Activated CD4-positive, alpha-beta memory T cell treated with anti-CD3 and anti-CD28 coated beads for 36 hours (primary cell): ENCODE measurements at regions not wholly inside any gene's neighbourhood (a gene's known extent, or its start where the extent isn't known, plus 50 kb on each side); places are given as distances from the start of the nearest gene placed in this dataset.
A peak's percentile ranks its signal among the peaks of the same experiment; 100 is the strongest.

Source experiments
- CTCF ChIA-PET: fragments of 350-600 bp; sonication (Branson Sonifier 250); formaldehyde crosslinking; loops from one replicate; lab custom pipeline; 2021; ENCODE audit warnings: antibody characterized with exemption, inconsistent platforms; lab: Charles Lee
- POLR2A ChIA-PET: fragments of 350-600 bp; sonication (Branson Sonifier 250); formaldehyde crosslinking; loops from one replicate; lab custom pipeline; 2021; ENCODE audit warnings: antibody characterized with exemption; lab: Charles Lee
- DNase-seq: peaks from one replicate; pipeline ENCODE4 v3.0.0-alpha.2; 2020
- H3K27ac Mint-ChIP-seq: one replicate; pipeline ENCODE4 v1.8.0; 2021; ENCODE audit warnings: mixed read lengths
- H3K27me3 Mint-ChIP-seq: one replicate; pipeline ENCODE4 v1.8.0; 2021; ENCODE audit warnings: mixed read lengths
- H3K36me3 Mint-ChIP-seq: one replicate; pipeline ENCODE4 v1.8.0; 2021; ENCODE audit warnings: mixed read lengths
- H3K4me1 Mint-ChIP-seq: one replicate; pipeline ENCODE4 v1.8.0; 2021; ENCODE audit warnings: low read depth, mixed read lengths
- H3K4me3 Mint-ChIP-seq: one replicate; pipeline ENCODE4 v1.8.0; 2021; ENCODE audit warnings: mild to moderate bottlenecking, mixed read lengths
- H3K9me3 Mint-ChIP-seq: one replicate; pipeline ENCODE4 v1.8.0; 2021; ENCODE audit warnings: mixed read lengths
- intact Hi-C: fragments of 100-400 bp; cut with micrococcal nuclease; formaldehyde crosslinking; loops from one replicate; pipeline ENCODE4 v1.15.1; 2023

DNA sequence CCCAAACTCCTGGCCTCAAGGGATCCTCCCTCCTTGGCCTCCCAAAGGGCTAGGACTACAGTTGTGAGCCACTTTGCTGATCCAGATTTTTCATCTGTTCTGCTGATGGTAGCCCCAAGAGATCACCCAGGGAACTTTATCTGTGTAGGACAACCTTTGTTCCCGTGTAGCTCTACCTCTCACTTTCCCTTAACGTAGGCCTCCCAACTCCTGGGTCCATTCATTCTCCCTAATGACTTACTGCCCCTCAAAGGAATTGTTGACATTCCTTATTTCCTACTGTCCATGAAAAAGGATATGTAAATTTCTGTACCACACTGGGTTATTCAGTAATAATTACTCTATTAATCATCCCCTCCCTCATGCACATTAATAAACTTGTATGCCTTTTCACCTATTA is 51.0 kb upstream of the PHF24 start:
- Mint-ChIP-seq H3K36me3 (no peaks in the 10 kb centered on the region), H3K4me1 (no peaks in the 10 kb centered on the region), H3K27ac (no peak overlapping the region), H3K27me3 (peaks cover 13% of the 10 kb centered on the region), H3K4me3 (no peak overlapping the region), H3K9me3 (no peaks in the 10 kb centered on the region)
- CTCF ChIA-PET = interaction anchor here (0.7 kb wide), 1 partner anchor 188 kb away, joined by 3 read pairs; no protein-coding TSS in a partner anchor
- POLR2A ChIA-PET = no interaction called here
- intact Hi-C loops = no loop called here
- no peak for DNase-seq

DNA sequence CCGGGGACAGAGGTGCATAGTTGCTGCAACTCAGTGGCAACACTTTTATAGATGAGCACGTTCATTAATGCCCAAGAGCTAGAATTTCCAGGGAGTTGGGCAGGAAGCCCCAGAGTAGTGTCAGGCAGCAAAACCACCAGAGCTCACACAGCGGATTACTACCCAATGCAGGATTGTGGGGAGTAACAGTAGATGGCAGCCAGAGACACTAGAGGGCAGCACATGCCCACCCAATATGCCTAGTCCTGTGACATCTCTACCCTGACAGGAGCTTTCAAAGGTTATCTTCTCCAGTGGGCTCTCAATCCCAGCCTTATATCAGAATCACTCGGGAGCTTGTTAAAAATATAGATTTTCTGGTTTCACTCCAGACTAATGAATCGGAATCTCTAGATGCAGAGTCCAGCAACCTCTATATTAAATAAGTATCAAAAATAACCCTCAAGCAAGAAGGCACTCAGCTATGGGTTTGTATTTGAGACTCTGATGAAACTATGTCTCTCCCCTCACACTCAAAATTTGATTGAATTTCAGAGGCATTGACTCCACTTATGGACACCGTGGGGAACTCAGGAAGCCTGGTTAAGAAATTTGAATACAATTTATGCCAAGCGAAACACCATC is 58.4 kb upstream of the PHF24 start:
- H3K4me1 Mint-ChIP-seq = no peaks in the 10 kb centered on the region
- no peak overlapping the region for H3K4me3 Mint-ChIP-seq
- POLR2A ChIA-PET = interaction anchor here (2.4 kb wide), 1 partner anchor 152 kb away, joined by 9 read pairs; no protein-coding TSS in a partner anchor
- DNase-seq = peak; percentile 89
- H3K27me3 Mint-ChIP-seq = peaks cover 31% of the 10 kb centered on the region
- intact Hi-C loops = loop anchor here (1.0 to 5.0 kb wide), 6 partner anchors 58 to 578 kb away; partner anchors contain the start of genes ATOSB, PHF24 and PIGO
- H3K36me3 Mint-ChIP-seq = no peaks in the 10 kb centered on the region
- CTCF ChIA-PET = interaction anchor here (0.5 to 3.5 kb wide), 66 partner anchors 10 to 654 kb away, joined by 3 to 111 read pairs (median 5); partner anchors contain the start of genes ATOSB, DNAJB5, PHF24 and PIGO
- H3K9me3 Mint-ChIP-seq = no peaks in the 10 kb centered on the region
- no peak overlapping the region for H3K27ac Mint-ChIP-seq

- CTCF ChIA-PET = interaction anchor here (0.6 to 3.5 kb wide), 53 partner anchors 9 to 655 kb away, joined by 3 to 111 read pairs (median 6); partner anchors contain the start of genes ATOSB, DNAJB5, PHF24 and PIGO
- intact Hi-C loops = loop anchor here (1.0 to 5.0 kb wide), 6 partner anchors 58 to 578 kb away; partner anchors contain the start of genes ATOSB, PHF24 and PIGO
- no peaks in the 10 kb centered on the region for H3K4me1 Mint-ChIP-seq
- POLR2A ChIA-PET = interaction anchor here (2.4 kb wide), 1 partner anchor 153 kb away, joined by 9 read pairs; no protein-coding TSS in a partner anchor
- H3K4me3 Mint-ChIP-seq = no peak overlapping the region
- H3K27ac Mint-ChIP-seq = no peak overlapping the region
- no peaks in the 10 kb centered on the region for H3K36me3 Mint-ChIP-seq
- DNase-seq = no peak
- peaks cover 38% of the 10 kb centered on the region for H3K27me3 Mint-ChIP-seq
- no peaks in the 10 kb centered on the region for H3K9me3 Mint-ChIP-seq
Observed at GRCh38 chr9:34898846-34899245, 59.2 kb upstream of the PHF24 start.

- peaks cover 38% of the 10 kb centered on the region for H3K27me3 Mint-ChIP-seq
- H3K9me3 Mint-ChIP-seq = no peaks in the 10 kb centered on the region
- POLR2A ChIA-PET = no interaction called here
Observed at GRCh38 chr9:34896112-34896511, 62.0 kb upstream of the PHF24 start.

GRCh38 chr9:34892886-34893285 is 65.2 kb upstream of the PHF24 start:
- no peaks in the 10 kb centered on the region for H3K9me3 Mint-ChIP-seq
- intact Hi-C loops = no loop called here
- H3K27me3 Mint-ChIP-seq = peaks cover 26% of the 10 kb centered on the region
- H3K4me3 Mint-ChIP-seq = no peak overlapping the region
- H3K36me3 Mint-ChIP-seq = no peaks in the 10 kb centered on the region
- ChIA-PET POLR2A (no interaction called here), CTCF (interaction anchor here (0.8 to 1.6 kb wide), 6 partner anchors 37 to 192 kb away, joined by 3 to 8 read pairs (median 4); no protein-coding TSS in a partner anchor)
- DNase-seq = no peak
- H3K27ac Mint-ChIP-seq = no peak overlapping the region
- no peaks in the 10 kb centered on the region for H3K4me1 Mint-ChIP-seq

More at GRCh38 chr9:34896112-34896511, 62.0 kb upstream of the PHF24 start:
- H3K27ac Mint-ChIP-seq = no peak overlapping the region
- CTCF ChIA-PET = interaction anchor here (1.2 to 1.9 kb wide), 2 partner anchors 88 to 155 kb away, joined by 7 to 10 read pairs; no protein-coding TSS in a partner anchor
- H3K4me3 Mint-ChIP-seq = no peak overlapping the region
- H3K4me1 Mint-ChIP-seq = no peaks in the 10 kb centered on the region
- DNase-seq = no peak
- no peaks in the 10 kb centered on the region for H3K36me3 Mint-ChIP-seq
- intact Hi-C loops = loop anchor here (5.0 kb wide), 2 partner anchors 61 to 221 kb away; partner anchors contain the start of genes ATOSB and PHF24

GRCh38 chr9:34891386-34891785 is 66.7 kb upstream of the PHF24 start:
- Mint-ChIP-seq H3K4me3 (no peak overlapping the region), H3K36me3 (no peaks in the 10 kb centered on the region), H3K9me3 (no peaks in the 10 kb centered on the region), H3K27ac (no peak overlapping the region), H3K4me1 (no peaks in the 10 kb centered on the region), H3K27me3 (peaks cover 20% of the 10 kb centered on the region)
- CTCF ChIA-PET = interaction anchor here (1.5 to 2.4 kb wide), 2 partner anchors 94 to 160 kb away, joined by 6 to 8 read pairs; no protein-coding TSS in a partner anchor
- intact Hi-C loops = no loop called here
- POLR2A ChIA-PET = no interaction called here
- no peak for DNase-seq

DNA sequence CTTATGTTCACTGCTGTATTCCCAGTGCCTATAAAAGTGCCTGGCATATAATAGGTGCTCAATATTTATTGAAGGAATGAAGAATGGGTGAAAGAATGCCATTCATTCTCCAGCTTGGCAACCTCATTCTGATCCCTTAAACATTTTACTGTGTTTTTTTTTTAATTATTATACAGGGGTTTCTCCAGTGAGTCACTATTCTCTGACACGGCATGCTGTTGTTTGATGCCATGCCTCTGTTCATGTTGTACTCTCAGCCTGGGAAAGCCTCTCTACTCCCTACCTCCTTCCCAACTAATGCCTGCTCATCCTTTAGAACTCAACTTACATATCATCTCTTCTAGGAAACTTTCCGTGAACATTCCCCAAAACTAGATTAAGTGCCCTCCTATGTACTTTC is 70.2 kb upstream of the PHF24 start:
- Mint-ChIP-seq H3K27me3 (no peaks in the 10 kb centered on the region), H3K4me1 (no peaks in the 10 kb centered on the region), H3K9me3 (no peaks in the 10 kb centered on the region), H3K27ac (no peak overlapping the region), H3K36me3 (no peaks in the 10 kb centered on the region), H3K4me3 (no peak overlapping the region)
- DNase-seq = no peak
- intact Hi-C loops = no loop called here
- POLR2A ChIA-PET = no interaction called here
- CTCF ChIA-PET = interaction anchor here (0.8 to 1.3 kb wide), 2 partner anchors 12 to 94 kb away, joined by 3 to 5 read pairs; no protein-coding TSS in a partner anchor

DNA sequence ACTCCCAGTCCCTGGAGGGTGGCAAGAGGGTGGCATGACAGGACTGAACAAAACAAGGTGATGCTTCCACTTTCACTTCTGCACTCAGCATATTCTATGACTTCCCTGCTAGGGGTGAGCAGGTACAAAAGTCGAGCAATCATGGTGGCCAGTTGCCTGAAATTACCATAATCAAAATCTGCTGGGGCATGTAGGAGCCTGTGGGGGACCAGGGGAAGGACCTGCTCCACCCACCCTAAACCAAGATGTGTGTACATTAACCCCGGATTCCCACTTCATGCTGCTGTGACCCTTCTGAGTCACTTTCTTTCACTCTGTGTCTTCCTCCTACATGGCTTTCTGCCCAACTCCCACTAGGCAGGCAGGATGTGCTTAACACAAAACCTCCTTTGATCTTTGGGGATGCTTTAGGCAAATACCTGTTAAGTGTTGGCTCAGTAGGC is 73.3 kb upstream of the PHF24 start:
- no peaks in the 10 kb centered on the region for H3K4me1 Mint-ChIP-seq
- H3K27ac Mint-ChIP-seq = no peak overlapping the region

GRCh38 chr9:34876096-34876495 is 82.0 kb upstream of the PHF24 start:
- H3K36me3 Mint-ChIP-seq = no peaks in the 10 kb centered on the region
- no peaks in the 10 kb centered on the region for H3K4me1 Mint-ChIP-seq
- H3K27ac Mint-ChIP-seq = no peak overlapping the region
- H3K4me3 Mint-ChIP-seq = no peak overlapping the region
- H3K9me3 Mint-ChIP-seq = no peaks in the 10 kb centered on the region
- DNase-seq = no peak
- ChIA-PET CTCF (no interaction called here), POLR2A (no interaction called here)
- intact Hi-C loops = no loop called here
- H3K27me3 Mint-ChIP-seq = peaks cover 15% of the 10 kb centered on the region

More for the DNA sequence above, 73.3 kb upstream of the PHF24 start:
- Mint-ChIP-seq H3K9me3 (no peaks in the 10 kb centered on the region), H3K36me3 (no peaks in the 10 kb centered on the region), H3K4me3 (no peak overlapping the region), H3K27me3 (no peaks in the 10 kb centered on the region)
- ChIA-PET POLR2A (no interaction called here), CTCF (no interaction called here)
- peak; percentile 66 for DNase-seq
- intact Hi-C loops = no loop called here

DNA sequence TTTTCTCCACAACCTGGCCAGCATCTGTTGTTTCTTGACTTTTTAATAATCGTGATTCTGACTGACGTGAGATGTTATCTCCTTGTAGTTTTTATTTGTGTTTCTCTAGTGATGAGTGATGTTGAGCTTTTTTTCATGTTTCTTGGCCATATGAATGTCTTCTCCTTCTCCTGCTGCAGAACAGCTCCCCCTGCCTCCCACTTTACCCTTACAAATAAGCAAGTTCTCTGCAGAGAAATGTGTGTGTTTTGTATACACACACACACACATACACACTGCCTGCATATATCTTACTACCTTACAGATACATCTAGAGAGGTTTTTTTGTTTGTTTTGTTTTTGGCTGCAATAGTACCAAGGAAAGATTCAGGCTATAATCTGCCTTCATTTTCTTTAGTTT is 88.7 kb upstream of the PHF24 start:
- no peak overlapping the region for H3K27ac Mint-ChIP-seq
- H3K9me3 Mint-ChIP-seq = peaks cover 3% of the 10 kb centered on the region
- CTCF ChIA-PET = interaction anchor here (2.1 kb wide), 1 partner anchor 109 kb away, joined by 12 read pairs; no protein-coding TSS in a partner anchor
- POLR2A ChIA-PET = interaction anchor here (0.7 kb wide), 1 partner anchor 11 kb away, joined by 4 read pairs; no protein-coding TSS in a partner anchor
- peaks cover 2% of the 10 kb centered on the region for H3K36me3 Mint-ChIP-seq
- no peak for DNase-seq
- peaks cover 4% of the 10 kb centered on the region for H3K27me3 Mint-ChIP-seq
- no peak overlapping the region for H3K4me3 Mint-ChIP-seq
- intact Hi-C loops = no loop called here
- no peaks in the 10 kb centered on the region for H3K4me1 Mint-ChIP-seq

GRCh38 chr9:34866614-34867013 is 91.5 kb upstream of the PHF24 start:
- intact Hi-C loops = no loop called here
- H3K4me3 Mint-ChIP-seq = no peak overlapping the region
- peaks cover 13% of the 10 kb centered on the region for H3K9me3 Mint-ChIP-seq
- H3K27ac Mint-ChIP-seq = no peak overlapping the region
- H3K36me3 Mint-ChIP-seq = peaks cover 2% of the 10 kb centered on the region
- peaks cover 11% of the 10 kb centered on the region for H3K27me3 Mint-ChIP-seq
- ChIA-PET CTCF (no interaction called here), POLR2A (no interaction called here)
- no peaks in the 10 kb centered on the region for H3K4me1 Mint-ChIP-seq
- no peak for DNase-seq

GRCh38 chr9:34863426-34863825 is 94.7 kb upstream of the PHF24 start:
- H3K4me1 Mint-ChIP-seq = no peaks in the 10 kb centered on the region
- POLR2A ChIA-PET = no interaction called here
- peaks cover 2% of the 10 kb centered on the region for H3K36me3 Mint-ChIP-seq
- no peak overlapping the region for H3K4me3 Mint-ChIP-seq
- no peak overlapping the region for H3K27ac Mint-ChIP-seq
- H3K27me3 Mint-ChIP-seq = peaks cover 19% of the 10 kb centered on the region
- no peak for DNase-seq
- intact Hi-C loops = no loop called here
- peaks cover 13% of the 10 kb centered on the region for H3K9me3 Mint-ChIP-seq
- CTCF ChIA-PET = interaction anchor here (1.4 kb wide), 1 partner anchor 36 kb away, joined by 6 read pairs; no protein-coding TSS in a partner anchor
